A673 (cell line): ENCODE measurements at regions not wholly inside any gene's neighbourhood (a gene's known extent, or its start where the extent isn't known, plus 50 kb on each side); places are given as distances from the start of the nearest gene placed in this dataset.

Source experiments
- CTCF ChIP-seq: fragments of 300-800, 200-600 bp; sonication (generic); conservative IDR thresholded peaks from 2 replicates; pipeline ENCODE4 v1.5.1; 2017; ENCODE audit warnings: low read depth, mild to moderate bottlenecking, antibody characterized with exemption, low read length, moderate library complexity, mixed read lengths
- EZH2 ChIP-seq: fragments of 200-600 bp; sonication (generic); IDR thresholded peaks from 2 replicates; pipeline ENCODE4 v1.6.1; 2017; ENCODE audit warnings: borderline replicate concordance, low read depth, mild to moderate bottlenecking, mixed read lengths, antibody characterized with exemption, low read length; ENCODE audit not compliant: poor library complexity, severe bottlenecking

- TF ChIP-seq CTCF (no peak), EZH2 (no peak)
Measured at GRCh38 chr5:125134216-125135081, 388.0 kb upstream of the ZNF608 start.
